A549 (cell line): ENCODE measurements at regions not wholly inside any gene's neighbourhood (a gene's known extent, or its start where the extent isn't known, plus 50 kb on each side); places are given as distances from the start of the nearest gene placed in this dataset.

ENCODE experiments used
- CEBPB ChIP-seq, 2 experiments: fragments of >200 bp in 1 of 2; sonication (Bioruptor Twin) in 1 of 2; formaldehyde crosslinking in 1 of 2; IDR thresholded peaks; 2 replicates each; pipeline ENCODE4 v1.6.1; 2012 to 2016
- CTCF ChIP-seq: fragments of >200 bp; sonication (Bioruptor Twin); formaldehyde crosslinking; IDR thresholded peaks from 3 replicates; pipeline ENCODE4 v1.5.1; 2016
- HOXA7 ChIP-seq: fragments of 250-450 bp; sonication (Bioruptor Pico); IDR thresholded peaks from 2 replicates; pipeline ENCODE4 v1.5.0; 2020; ENCODE audit warnings: mild to moderate bottlenecking, moderate library complexity
- JUN ChIP-seq, 2 experiments: fragments of >200 bp; sonication (Bioruptor Twin); formaldehyde crosslinking; IDR thresholded peaks; 2 replicates in 1 of 2; 3 replicates in 1 of 2; pipeline ENCODE4 v1.6.1; 2016 to 2017
- MAX ChIP-seq: IDR thresholded peaks from 2 replicates; pipeline ENCODE4 v1.6.1; 2012
- POLR2A ChIP-seq: IDR thresholded peaks from 2 replicates; pipeline ENCODE4 v1.6.1; 2012; ENCODE audit warnings: mild to moderate bottlenecking, low read length
- RFX5 ChIP-seq: fragments of 450-650 bp; IDR thresholded peaks from 2 replicates; pipeline ENCODE4 v1.7.1; 2014; ENCODE audit warnings: antibody characterized with exemption, mild to moderate bottlenecking, moderate library complexity
- SREBF2 ChIP-seq: fragments of 450-650 bp; IDR thresholded peaks from 2 replicates; pipeline ENCODE4 v1.6.1; 2014; ENCODE audit warnings: mild to moderate bottlenecking, moderate library complexity
- USF2 ChIP-seq: fragments of 450-650 bp; IDR thresholded peaks from 2 replicates; pipeline ENCODE4 v1.6.1; 2014; ENCODE audit warnings: antibody characterized with exemption
- TF ChIP-seq, protein P1 (sequence below): fragments of 250-450 bp; sonication (Bioruptor Pico); IDR thresholded peaks from 2 replicates; pipeline ENCODE4 v1.5.0; 2021; ENCODE audit warnings: mild to moderate bottlenecking, moderate library complexity, borderline replicate concordance
- TF ChIP-seq, protein P2 (sequence below): IDR thresholded peaks from 2 replicates; pipeline ENCODE4 v1.6.1; 2012
- TF ChIP-seq, protein P3 (sequence below): fragments of 200-600 bp; sonication (generic); IDR thresholded peaks from 2 replicates; pipeline ENCODE4 v1.6.1; 2016; ENCODE audit warnings: antibody characterized with exemption, mild to moderate bottlenecking, moderate library complexity

- TF ChIP-seq POLR2A (no peak), SREBF2 (no peak), RFX5 (no peak), USF2 (no peak), CTCF (no peak), HOXA7 (CRISPR knock-in tag) (no peak), MAX (no peak), JUN (IDR thresholded peaks at IDR 0.05) (no peak), CEBPB (IDR thresholded peaks at IDR 0.05) (no peak)
- TF ChIP-seq, protein P1, sequence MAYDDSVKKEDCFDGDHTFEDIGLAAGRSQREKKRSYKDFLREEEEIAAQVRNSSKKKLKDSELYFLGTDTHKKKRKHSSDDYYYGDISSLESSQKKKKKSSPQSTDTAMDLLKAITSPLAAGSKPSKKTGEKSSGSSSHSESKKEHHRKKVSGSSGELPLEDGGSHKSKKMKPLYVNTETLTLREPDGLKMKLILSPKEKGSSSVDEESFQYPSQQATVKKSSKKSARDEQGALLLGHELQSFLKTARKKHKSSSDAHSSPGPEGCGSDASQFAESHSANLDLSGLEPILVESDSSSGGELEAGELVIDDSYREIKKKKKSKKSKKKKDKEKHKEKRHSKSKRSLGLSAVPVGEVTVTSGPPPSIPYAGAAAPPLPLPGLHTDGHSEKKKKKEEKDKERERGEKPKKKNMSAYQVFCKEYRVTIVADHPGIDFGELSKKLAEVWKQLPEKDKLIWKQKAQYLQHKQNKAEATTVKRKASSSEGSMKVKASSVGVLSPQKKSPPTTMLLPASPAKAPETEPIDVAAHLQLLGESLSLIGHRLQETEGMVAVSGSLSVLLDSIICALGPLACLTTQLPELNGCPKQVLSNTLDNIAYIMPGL, result no peak
- TF ChIP-seq, protein P2, sequence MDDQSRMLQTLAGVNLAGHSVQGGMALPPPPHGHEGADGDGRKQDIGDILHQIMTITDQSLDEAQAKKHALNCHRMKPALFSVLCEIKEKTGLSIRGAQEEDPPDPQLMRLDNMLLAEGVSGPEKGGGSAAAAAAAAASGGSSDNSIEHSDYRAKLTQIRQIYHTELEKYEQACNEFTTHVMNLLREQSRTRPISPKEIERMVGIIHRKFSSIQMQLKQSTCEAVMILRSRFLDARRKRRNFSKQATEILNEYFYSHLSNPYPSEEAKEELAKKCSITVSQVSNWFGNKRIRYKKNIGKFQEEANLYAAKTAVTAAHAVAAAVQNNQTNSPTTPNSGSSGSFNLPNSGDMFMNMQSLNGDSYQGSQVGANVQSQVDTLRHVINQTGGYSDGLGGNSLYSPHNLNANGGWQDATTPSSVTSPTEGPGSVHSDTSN, result no peak
- TF ChIP-seq, protein P3, sequence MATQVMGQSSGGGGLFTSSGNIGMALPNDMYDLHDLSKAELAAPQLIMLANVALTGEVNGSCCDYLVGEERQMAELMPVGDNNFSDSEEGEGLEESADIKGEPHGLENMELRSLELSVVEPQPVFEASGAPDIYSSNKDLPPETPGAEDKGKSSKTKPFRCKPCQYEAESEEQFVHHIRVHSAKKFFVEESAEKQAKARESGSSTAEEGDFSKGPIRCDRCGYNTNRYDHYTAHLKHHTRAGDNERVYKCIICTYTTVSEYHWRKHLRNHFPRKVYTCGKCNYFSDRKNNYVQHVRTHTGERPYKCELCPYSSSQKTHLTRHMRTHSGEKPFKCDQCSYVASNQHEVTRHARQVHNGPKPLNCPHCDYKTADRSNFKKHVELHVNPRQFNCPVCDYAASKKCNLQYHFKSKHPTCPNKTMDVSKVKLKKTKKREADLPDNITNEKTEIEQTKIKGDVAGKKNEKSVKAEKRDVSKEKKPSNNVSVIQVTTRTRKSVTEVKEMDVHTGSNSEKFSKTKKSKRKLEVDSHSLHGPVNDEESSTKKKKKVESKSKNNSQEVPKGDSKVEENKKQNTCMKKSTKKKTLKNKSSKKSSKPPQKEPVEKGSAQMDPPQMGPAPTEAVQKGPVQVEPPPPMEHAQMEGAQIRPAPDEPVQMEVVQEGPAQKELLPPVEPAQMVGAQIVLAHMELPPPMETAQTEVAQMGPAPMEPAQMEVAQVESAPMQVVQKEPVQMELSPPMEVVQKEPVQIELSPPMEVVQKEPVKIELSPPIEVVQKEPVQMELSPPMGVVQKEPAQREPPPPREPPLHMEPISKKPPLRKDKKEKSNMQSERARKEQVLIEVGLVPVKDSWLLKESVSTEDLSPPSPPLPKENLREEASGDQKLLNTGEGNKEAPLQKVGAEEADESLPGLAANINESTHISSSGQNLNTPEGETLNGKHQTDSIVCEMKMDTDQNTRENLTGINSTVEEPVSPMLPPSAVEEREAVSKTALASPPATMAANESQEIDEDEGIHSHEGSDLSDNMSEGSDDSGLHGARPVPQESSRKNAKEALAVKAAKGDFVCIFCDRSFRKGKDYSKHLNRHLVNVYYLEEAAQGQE, result no peak
Observed at GRCh38 chr4:127134490-127134889, 498.3 kb upstream of the INTU start.
